ENCODE measurements at regions not wholly inside any gene's neighbourhood (a gene's known extent, or its start where the extent isn't known, plus 50 kb on each side); places are given as distances from the start of the nearest gene placed in this dataset.

- TF ChIP-seq CTCF (conservative IDR thresholded peaks at IDR 0.05; ENCODE audit: low read length): no peak
- TF ChIP-seq EZH2phosphoT487 (IDR thresholded peaks at IDR 0.05; ENCODE audit: borderline replicate concordance, low read depth, low read length): no peak
Observed at GRCh38 chr10:107915215-107915610, 750.7 kb upstream of the SORCS1 start.

All from OCI-LY7 (cell line).